ENCODE measurements at regions not wholly inside any gene's neighbourhood (a gene's known extent, or its start where the extent isn't known, plus 50 kb on each side); places are given as distances from the start of the nearest gene placed in this dataset.

- Histone ChIP-seq H3K27me3 (replicated peaks; ENCODE audit: insufficient read depth, low read depth, low read length, poor library complexity) (no peaks in the 10 kb centered on the region), H3K4me3 (ENCODE audit: low read depth, low read length, poor library complexity, severe bottlenecking) (no peak overlapping the region), H3K9me3 (ENCODE audit: low read depth, low read length, poor library complexity, severe bottlenecking) (peaks cover 2% of the 10 kb centered on the region), H3K36me3 (ENCODE audit: insufficient read depth, low read length, poor library complexity, severe bottlenecking) (no peaks in the 10 kb centered on the region), H3K27ac (ENCODE audit: low read depth, low read length, poor library complexity, severe bottlenecking) (no peak overlapping the region), H3K4me1 (ENCODE audit: insufficient read depth, low read length, poor library complexity, severe bottlenecking) (no peaks in the 10 kb centered on the region)
- BruUV-seq (replicated peaks) = no TSS peak
- ChIA-PET CTCF (no interaction called here), POLR2A (ENCODE audit: low non-redundant PET) (no interaction called here)
- TF ChIP-seq EZH2 (IDR thresholded peaks at IDR 0.05; ENCODE audit: borderline replicate concordance, low read depth, low read length, poor library complexity, severe bottlenecking) = no peak
- TF ChIP-seq, protein P1, sequence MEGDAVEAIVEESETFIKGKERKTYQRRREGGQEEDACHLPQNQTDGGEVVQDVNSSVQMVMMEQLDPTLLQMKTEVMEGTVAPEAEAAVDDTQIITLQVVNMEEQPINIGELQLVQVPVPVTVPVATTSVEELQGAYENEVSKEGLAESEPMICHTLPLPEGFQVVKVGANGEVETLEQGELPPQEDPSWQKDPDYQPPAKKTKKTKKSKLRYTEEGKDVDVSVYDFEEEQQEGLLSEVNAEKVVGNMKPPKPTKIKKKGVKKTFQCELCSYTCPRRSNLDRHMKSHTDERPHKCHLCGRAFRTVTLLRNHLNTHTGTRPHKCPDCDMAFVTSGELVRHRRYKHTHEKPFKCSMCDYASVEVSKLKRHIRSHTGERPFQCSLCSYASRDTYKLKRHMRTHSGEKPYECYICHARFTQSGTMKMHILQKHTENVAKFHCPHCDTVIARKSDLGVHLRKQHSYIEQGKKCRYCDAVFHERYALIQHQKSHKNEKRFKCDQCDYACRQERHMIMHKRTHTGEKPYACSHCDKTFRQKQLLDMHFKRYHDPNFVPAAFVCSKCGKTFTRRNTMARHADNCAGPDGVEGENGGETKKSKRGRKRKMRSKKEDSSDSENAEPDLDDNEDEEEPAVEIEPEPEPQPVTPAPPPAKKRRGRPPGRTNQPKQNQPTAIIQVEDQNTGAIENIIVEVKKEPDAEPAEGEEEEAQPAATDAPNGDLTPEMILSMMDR (conservative IDR thresholded peaks at IDR 0.05; ENCODE audit: low read depth, low read length) = no peak
- intact Hi-C loops (cut with micrococcal nuclease; ENCODE audit: unreplicated experiment) = no loop called here
- DNase-seq (ENCODE audit: low spot score) = no peak
Measured at GRCh38 chr1:87449348-87449963, 120.8 kb downstream of the LMO4 start.

DNA sequence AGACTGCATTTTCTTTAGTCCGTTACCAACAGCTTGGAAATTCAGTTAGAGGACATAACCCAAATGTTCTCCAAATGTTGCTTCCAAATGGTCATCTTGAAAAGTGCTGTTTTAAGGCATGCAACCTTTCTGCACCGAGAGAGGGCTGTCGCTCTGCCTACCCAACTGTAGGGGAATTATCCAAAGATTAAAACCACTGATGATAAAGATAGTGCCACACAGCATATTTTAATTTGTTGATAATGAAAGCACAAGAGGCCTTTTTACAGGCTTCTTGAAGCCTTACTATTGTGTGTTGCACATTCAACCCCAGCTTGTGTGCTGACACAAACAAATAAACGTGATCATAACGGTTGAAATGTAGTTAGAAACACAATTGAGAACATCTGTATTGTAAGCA lies 121.5 kb downstream of the LMO4 start:
- TF ChIP-seq, protein P1 (conservative IDR thresholded peaks at IDR 0.05; ENCODE audit: low read depth, low read length) = no peak
- no peak for TF ChIP-seq EZH2 (IDR thresholded peaks at IDR 0.05; ENCODE audit: borderline replicate concordance, low read depth, low read length, poor library complexity, severe bottlenecking)
- DNase-seq (ENCODE audit: low spot score) = no peak
- H3K9me3 ChIP-seq (ENCODE audit: low read depth, low read length, poor library complexity, severe bottlenecking) = no peaks in the 10 kb centered on the region
- no TSS peak for BruUV-seq (replicated peaks)
- intact Hi-C loops (cut with micrococcal nuclease; ENCODE audit: unreplicated experiment) = no loop called here
- CTCF ChIA-PET = no interaction called here
- no peaks in the 10 kb centered on the region for H3K4me1 ChIP-seq (ENCODE audit: insufficient read depth, low read length, poor library complexity, severe bottlenecking)
- H3K36me3 ChIP-seq (ENCODE audit: insufficient read depth, low read length, poor library complexity, severe bottlenecking) = no peaks in the 10 kb centered on the region
- H3K27ac ChIP-seq (ENCODE audit: low read depth, low read length, poor library complexity, severe bottlenecking) = no peak overlapping the region
- no peak overlapping the region for H3K4me3 ChIP-seq (ENCODE audit: low read depth, low read length, poor library complexity, severe bottlenecking)
- no peaks in the 10 kb centered on the region for H3K27me3 ChIP-seq (replicated peaks; ENCODE audit: insufficient read depth, low read depth, low read length, poor library complexity)
- POLR2A ChIA-PET (ENCODE audit: low non-redundant PET) = no interaction called here

GRCh38 chr1:87450615-87451209 lies 122.0 kb downstream of the LMO4 start:
- Histone ChIP-seq H3K9me3 (ENCODE audit: low read depth, low read length, poor library complexity, severe bottlenecking) (no peaks in the 10 kb centered on the region), H3K36me3 (ENCODE audit: insufficient read depth, low read length, poor library complexity, severe bottlenecking) (no peaks in the 10 kb centered on the region), H3K4me3 (ENCODE audit: low read depth, low read length, poor library complexity, severe bottlenecking) (no peak overlapping the region), H3K27me3 (replicated peaks; ENCODE audit: insufficient read depth, low read depth, low read length, poor library complexity) (no peaks in the 10 kb centered on the region), H3K27ac (ENCODE audit: low read depth, low read length, poor library complexity, severe bottlenecking) (no peak overlapping the region), H3K4me1 (ENCODE audit: insufficient read depth, low read length, poor library complexity, severe bottlenecking) (no peaks in the 10 kb centered on the region)
- BruUV-seq (replicated peaks) = no TSS peak
- intact Hi-C loops (cut with micrococcal nuclease; ENCODE audit: unreplicated experiment) = no loop called here
- ChIA-PET CTCF (no interaction called here), POLR2A (ENCODE audit: low non-redundant PET) (no interaction called here)
- no peak for DNase-seq (ENCODE audit: low spot score)
- TF ChIP-seq EZH2 (IDR thresholded peaks at IDR 0.05; ENCODE audit: borderline replicate concordance, low read depth, low read length, poor library complexity, severe bottlenecking) = no peak
- TF ChIP-seq, protein P1 (conservative IDR thresholded peaks at IDR 0.05; ENCODE audit: low read depth, low read length) = no peak

Data from A673 (cell line).